Tibial nerve (tissue), 4 donors: ENCODE measurements at regions not wholly inside any gene's neighbourhood (a gene's known extent, or its start where the extent isn't known, plus 50 kb on each side); places are given as distances from the start of the nearest gene placed in this dataset.
"Not testable (repeated sequence)": the region's sequence is repeated elsewhere in the genome, so short reads cannot be mapped to it uniquely, and the experiment has no call there.

Source experiments
- EP300 ChIP-seq, 2 donors: sonication (generic); formaldehyde crosslinking; IDR thresholded peaks; one replicate each; pipeline ENCODE4 v1.6.1; 2017; ENCODE audit warnings: antibody characterized with exemption in 2 of 2, mild to moderate bottlenecking in 1 of 2
- POLR2A ChIP-seq, 2 donors: fragments of 450-650 bp; IDR thresholded peaks; one replicate each; pipeline ENCODE4 v1.6.1; 2017; ENCODE audit warnings: antibody characterized with exemption in 2 of 2, mild to moderate bottlenecking in 2 of 2, moderate library complexity in 2 of 2
- TF ChIP-seq, protein P1 (sequence below), 5 experiments: fragments of 200-600 bp in 3 of 5; fragments of 450-650 bp in 2 of 5; sonication (generic) in 3 of 5; IDR thresholded peaks; one replicate each; pipeline ENCODE4 v1.5.1; 2016 to 2019; ENCODE audit warnings: antibody characterized with exemption in 5 of 5, mild to moderate bottlenecking in 3 of 5, moderate library complexity in 2 of 5

DNA sequence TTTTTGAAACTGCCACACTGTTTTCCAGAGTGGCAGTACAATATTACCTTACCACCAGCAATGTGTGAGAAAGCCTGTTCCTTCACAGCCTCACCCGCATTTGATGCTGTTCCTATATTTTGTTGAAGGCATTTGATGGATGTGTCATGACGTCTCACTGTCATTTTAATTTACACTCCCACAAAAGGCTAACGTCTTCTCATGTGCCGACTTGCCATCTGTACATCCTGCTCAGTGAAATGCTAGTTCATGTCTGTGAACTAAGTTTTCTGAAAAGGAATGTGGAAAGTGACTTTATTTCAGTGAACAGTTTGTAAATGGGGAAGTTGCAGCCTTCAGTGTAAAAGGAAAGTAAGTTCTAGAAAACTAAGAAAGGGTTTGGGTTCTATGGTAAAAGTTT, 131.6 kb downstream of the KCNJ12 start:
- TF ChIP-seq, protein P1, sequence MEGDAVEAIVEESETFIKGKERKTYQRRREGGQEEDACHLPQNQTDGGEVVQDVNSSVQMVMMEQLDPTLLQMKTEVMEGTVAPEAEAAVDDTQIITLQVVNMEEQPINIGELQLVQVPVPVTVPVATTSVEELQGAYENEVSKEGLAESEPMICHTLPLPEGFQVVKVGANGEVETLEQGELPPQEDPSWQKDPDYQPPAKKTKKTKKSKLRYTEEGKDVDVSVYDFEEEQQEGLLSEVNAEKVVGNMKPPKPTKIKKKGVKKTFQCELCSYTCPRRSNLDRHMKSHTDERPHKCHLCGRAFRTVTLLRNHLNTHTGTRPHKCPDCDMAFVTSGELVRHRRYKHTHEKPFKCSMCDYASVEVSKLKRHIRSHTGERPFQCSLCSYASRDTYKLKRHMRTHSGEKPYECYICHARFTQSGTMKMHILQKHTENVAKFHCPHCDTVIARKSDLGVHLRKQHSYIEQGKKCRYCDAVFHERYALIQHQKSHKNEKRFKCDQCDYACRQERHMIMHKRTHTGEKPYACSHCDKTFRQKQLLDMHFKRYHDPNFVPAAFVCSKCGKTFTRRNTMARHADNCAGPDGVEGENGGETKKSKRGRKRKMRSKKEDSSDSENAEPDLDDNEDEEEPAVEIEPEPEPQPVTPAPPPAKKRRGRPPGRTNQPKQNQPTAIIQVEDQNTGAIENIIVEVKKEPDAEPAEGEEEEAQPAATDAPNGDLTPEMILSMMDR (IDR thresholded peaks at IDR 0.05) = not testable (repeated sequence)
- TF ChIP-seq POLR2A, EP300 (IDR thresholded peaks at IDR 0.05): not testable (repeated sequence)
